OCI-LY3 (cell line): ENCODE measurements at regions not wholly inside any gene's neighbourhood (a gene's known extent, or its start where the extent isn't known, plus 50 kb on each side); places are given as distances from the start of the nearest gene placed in this dataset.
A peak's percentile ranks its signal among the peaks of the same experiment; 100 is the strongest.

ENCODE experiments used
- CTCF ChIP-seq: fragments of 200-600, 300-600 bp; sonication (generic); IDR thresholded peaks from 2 replicates; pipeline ENCODE4 v1.5.1; 2014; ENCODE audit warnings: antibody characterized with exemption, low read length, low read depth
- EZH2phosphoT487 ChIP-seq: fragments of 200-600 bp; shearing (Covaris generic); IDR thresholded peaks from 2 replicates; pipeline ENCODE4 v1.6.1; 2018; ENCODE audit warnings: antibody characterized with exemption, mixed run types, low read depth

- TF ChIP-seq EZH2phosphoT487: no peak
- TF ChIP-seq CTCF: peak; percentile 44
Observed at GRCh38 chrX:40411340-40412111, 169.2 kb upstream of the ATP6AP2 start.
